Activated gamma-delta T cell (primary cell): ENCODE measurements at regions not wholly inside any gene's neighbourhood (a gene's known extent, or its start where the extent isn't known, plus 50 kb on each side); places are given as distances from the start of the nearest gene placed in this dataset.

Source experiments
- DNase-seq: peaks from one replicate; lab custom pipeline; 2025; lab: John Stamatoyannopoulos, UW

DNA sequence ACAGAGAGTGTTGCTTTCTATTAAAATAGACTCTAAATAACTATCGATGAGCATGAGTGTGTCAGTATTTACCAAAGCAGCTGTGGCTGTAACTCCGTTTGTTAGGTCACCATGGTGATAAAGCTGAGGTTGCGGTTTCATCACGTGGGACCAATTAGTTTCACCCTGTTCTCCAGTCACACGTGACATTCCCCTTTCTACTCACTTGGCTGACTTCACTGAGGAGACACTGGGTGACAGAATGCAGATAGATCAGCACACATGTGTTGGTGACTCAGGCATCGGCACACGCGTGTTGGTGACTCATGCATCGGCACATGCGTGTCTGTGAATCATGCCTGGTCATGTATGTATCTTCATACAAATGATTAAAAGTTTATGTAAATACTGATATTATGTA is 285.4 kb downstream of the THBS2 start:
- DNase-seq: no peak

DNA sequence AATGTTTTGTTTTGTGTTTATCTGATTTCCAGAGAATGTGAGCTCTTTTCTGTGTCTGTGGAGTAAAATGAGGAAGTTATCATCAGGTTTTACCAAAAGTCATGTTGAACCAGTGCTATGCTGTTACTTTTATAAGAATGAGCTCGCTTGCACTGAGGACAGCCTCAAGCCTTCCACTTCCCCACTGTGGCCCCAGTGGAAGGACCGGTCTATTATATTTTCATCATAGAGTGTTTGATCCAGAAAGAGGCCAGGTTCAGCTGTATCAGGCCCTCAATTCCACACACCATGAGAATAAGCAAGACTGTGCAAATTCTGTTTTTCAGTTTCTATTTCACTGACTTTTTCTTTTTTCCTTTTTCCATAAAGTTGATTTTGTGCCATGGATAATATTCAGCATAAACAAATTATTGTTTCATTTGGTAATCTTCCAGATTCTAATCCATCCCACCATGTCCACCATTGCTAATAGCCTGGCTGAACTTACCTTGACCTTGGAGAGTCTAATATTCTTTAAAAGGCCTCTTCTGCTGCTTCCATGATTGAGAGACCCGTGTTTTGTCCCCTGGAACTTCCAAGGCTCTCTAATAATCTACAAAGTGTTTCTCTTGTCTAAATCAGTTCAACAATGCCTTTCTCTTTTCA is 286.2 kb downstream of the THBS2 start:
- DNase-seq: no peak

DNA sequence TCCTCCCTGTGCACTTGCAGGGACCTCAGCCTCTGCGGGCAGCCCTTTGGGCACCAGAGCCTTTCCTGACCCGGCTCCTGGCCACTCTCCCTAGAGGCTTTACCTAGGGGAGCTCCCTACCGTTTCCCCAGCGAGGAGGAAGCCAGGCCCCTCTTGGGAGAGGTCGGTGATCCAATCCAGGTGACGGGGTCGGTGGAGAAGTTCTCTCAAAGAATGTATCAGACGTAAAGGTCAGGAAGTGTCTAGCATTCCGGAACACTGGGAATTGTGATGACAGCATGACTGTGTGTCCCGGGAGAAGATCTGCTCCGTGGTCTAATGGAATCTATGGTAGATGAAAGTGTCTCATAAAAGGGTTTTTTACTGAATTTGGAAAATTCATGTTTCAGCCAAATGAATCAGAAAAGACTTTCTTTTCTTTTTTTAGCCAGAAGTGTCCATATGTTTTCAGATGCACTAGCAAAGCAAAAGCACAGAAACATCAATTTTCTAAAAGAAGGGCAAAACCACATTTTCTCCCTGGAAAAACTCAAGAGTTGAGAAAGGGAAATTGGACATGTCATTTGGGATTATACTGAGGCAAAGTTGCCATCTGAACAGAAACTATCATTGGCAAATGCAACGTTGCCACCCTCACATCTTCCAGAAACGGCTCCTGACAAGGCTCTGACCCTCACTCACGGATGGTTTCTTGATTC is 289.4 kb downstream of the THBS2 start:
- DNase-seq: no peak

DNA sequence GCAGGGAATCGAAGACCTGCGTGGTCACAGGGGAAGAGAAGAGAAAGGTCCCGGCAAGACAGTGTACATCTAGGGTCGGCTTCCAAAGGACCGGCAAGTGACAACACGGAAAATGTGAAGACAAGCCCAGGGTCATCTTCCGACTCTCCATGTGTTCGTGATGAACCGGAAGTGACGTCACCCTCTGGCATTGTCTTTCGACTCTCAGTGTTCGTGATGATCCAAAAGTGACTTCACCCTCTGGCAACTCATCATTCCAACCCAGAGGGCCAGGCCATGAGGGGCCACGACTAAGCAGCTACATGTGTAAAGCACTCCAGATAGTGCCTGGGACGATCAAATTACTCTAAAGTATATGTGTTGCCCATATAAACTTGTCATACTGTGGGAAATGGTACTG is 290.8 kb downstream of the THBS2 start:
- DNase-seq: no peak

DNA sequence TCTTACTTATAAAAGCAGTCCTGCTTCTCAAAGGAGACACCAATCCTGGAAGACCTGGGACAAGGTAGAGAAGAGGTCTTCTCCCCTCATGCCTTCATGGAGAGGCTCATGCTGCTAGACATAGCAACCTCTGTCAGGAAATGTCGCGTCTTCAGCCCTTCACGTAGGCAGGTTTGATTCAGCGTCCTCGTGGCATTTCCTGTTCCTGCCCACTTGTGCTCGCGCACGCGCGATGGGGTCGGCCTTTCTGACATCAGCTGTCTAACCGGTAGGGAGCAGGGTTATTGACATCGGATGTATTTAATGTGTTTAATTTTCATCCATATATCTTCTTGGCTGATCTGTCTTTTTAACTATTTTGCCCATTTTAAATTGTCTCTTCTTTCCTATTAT is 292.4 kb downstream of the THBS2 start:
- DNase-seq: no peak

DNA sequence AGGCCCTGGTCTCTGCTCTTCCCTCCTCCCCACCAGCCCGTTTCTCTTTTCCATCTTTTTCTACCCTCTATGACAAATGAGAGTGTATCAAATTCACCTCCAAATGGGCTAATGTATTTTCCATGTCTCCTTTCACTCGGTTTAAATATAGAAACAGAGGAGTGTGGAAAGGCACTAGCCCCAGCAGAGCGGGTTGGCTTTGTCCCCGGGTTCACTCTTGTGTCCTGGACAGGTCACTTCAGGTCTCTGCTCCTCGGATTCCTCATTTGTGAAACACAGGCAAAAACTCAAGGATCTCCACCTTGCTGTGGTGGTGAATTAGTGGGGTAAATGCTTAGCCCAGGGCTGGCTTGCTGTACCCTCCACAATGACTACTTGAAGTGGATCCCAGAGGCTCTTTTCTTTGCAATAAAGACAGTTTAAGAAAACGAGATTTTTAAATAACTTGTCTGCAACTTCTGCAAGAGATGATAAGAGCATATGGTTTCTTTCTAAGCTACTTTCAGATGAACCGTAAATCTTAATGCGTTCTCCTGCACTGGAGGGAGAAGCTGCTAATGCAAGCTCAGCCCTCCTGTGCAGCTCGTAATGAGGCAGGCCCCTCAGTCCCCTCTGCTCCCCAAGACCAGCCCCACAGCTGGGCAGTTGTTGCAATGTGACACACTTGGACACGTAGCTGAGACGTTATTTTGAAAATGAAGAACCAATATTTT is 292.9 kb downstream of the THBS2 start:
- DNase-seq: no peak

DNA sequence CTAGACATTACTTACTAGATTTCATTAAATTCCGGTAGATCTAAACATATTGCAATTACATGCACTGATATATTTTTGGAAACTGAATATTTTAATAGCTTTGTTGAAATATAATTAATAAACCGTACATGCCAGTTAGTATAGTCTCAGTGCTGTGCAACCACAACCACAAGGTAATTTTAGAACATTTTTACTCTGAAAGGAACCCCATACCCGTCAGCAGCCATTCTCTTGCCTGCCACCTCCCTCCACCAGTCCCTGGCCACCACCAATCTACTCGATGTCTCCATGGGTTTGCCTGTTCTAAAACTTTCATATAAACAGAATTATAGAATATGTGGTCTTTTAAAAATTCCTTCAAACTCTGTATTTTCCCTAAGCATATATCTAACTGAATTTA is 293.9 kb downstream of the THBS2 start:
- no peak for DNase-seq

DNA sequence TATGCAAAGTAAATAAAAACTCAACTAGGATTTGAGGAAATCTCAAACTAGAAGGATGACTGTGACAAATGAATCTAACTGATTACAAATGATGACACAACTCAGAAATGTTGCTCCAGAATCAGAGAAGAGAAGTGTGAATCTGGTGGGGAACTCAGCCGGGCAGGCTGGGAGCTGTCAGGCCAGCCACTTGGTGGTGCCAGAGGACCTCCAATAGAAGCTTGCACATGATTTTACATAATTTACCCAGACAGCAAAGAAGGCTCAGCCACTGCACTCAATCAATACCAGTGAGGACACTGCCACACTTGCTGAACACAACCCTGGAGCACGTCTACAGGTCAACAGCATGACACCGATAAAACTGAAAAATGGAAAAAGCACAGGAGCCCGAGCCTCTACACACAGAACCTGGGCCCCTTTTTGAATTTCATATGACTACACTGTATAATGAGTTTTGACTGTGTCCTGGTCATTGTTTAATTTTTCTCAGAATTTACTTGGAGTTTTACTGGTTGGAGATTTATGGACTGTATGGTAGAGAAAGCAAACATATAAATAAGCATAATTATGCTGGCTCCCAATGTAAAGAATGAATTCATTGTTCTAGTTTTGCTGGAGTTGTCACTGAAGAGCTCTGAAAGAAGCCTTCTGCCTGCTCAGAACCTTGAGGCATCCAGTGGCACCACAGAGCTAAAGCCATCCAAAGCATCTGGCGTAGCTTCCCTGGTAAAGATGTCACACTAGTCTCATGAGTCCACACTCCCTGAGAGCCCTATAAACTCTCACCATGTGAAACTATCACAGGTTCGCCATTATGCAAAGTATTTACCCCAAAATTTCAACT is 296.5 kb downstream of the THBS2 start:
- no peak for DNase-seq

DNA sequence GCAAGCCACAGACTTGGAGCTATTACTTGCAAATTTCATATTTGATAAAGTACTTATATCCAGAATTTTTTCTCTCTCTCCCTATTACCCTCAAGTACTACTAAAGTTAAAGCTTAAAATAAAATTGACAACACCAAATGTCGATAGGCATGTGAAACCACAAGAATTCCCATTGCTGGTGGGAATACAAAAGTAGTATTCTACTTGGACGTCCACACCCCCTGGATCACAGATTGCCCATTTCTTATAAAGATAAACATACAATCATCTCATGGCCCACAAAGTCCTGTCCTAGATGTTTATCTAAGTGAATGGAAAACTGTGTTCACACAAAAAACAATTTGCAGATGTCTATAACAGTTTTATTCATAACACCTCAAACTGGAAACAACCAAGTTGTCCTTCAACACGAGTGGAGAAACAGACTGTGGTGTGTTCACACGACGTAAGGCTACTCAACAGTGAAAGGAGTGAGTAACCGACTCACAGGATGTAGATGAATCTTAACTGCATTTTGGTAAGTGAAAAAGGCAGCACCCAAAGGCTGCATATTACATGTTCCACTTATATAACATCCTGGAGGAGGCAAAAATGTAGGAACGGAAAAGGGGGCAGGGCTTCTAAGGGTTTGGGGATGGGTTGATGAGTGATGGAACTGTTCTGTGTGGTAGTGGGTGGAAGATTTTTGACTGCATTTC is 297.4 kb downstream of the THBS2 start:
- DNase-seq: no peak

DNA sequence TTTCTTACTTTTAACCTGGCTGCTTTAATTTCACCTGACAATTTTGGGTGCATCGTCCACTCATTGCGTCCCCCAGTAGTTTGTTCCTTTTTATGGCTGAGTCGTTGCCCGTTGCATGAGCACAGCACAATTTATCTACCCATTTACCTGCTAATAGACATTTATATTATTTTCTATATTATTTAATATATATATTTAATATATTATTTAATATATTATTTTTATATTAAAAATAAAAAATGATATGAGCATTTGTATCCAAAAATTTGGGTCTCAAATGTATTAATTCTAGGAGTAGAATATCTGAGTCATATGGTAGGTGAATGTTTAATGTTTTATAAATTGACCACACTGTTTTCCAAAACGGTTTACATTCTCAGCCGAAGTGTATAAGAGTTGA is 300.2 kb downstream of the THBS2 start:
- DNase-seq: no peak

DNA sequence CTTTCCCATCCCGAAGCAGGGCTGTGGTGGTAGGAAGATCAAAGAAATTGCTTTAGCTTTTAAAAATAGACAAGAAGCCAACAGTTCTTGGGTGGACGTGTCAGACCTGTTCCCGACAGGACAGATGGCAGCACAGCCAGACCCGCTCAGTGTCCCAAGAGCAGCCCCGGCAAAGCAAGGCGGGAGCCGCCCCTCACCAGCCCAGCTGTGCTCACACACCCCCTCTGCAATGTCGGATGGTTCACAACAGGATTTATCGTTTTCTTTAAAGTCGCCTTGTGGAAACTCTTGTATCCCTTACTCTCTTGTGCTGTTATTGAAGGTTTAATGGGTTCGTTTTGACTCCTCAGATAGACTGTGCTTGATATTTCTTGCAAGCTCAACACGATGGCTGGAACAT is 302.4 kb downstream of the THBS2 start:
- DNase-seq: no peak

DNA sequence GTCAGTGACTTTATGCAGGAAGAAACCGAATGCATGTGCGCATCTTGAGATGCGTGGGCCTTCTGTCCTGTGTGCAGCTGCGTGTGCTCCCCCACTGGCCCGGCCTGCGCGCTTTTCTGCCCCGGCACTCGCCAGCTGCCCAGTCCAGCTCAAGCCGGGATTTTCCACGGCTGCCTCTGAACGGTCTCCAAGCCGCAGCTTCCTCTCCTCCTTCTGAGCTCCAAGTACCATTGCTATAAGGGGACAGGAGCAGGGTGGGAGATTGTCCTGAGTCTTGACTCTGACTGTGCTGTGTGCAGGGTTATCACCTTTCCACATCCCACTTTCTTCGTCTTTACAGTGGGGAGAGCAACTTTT is 302.8 kb downstream of the THBS2 start:
- no peak for DNase-seq

DNA sequence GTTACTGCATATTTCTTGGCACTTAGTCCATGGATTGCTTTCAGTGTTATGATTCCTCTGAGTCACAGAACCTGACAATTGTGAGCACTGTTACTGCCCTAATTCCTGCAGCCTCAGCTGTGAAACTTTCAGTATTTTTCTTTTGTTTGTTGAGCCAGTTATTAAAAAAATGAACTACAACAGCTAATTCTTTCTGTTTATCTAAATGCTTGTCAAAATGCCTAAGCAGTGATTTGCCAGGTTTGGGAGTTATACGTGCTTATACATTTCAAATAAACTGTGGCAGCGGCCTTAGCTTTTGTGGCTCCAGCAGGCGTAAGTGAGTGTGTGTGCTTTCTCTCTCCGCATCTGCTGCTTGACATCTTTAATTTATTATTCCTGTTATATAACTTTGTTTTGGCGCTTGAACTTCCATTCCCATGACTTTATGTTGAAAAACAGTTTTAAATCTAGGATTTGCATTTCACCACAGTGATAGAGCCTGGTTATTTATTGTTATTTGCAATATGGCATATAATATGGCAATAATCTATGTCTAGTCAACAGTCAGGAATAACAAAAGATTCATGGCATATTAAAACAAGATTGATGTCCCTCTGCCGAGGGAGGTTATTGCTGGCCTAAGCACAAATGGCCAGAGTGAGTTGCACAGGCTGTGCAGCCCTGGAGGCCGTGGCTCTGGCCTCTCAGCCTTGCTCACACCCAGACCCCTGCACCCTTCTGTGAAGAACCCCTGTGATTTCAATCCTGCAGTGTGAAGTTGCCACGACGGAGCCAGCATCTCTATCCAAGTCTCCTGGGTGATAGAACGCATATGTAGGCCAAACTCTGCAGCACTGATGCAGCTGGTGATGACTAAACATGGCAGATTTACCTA is 303.4 kb downstream of the THBS2 start:
- no peak for DNase-seq

DNA sequence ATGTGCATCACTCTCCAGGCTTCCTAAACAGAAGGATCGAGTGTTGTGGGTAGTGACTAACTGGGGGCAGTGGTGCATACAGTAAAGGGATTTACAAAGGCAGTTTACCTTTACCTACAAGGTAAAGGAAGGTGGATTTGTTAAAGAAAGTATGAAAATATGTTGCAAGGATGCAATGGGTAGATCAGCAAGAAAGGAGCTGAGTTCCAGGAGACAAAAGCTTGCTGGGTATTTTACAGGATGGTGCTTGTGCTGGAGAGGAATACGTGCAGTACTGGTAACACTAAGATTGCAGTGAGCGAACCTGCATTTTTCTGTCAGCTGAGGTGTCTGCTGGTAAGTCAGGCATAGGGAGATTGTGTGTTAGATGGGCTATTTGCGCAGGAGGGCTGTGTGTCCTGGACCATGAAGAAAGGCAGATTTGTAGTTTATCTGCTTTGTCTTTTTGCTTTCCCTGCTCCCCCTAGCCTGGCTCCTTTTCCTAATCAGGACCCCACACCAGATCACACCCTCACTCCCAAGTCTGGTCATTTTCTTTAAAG is 304.6 kb downstream of the THBS2 start:
- no peak for DNase-seq

DNA sequence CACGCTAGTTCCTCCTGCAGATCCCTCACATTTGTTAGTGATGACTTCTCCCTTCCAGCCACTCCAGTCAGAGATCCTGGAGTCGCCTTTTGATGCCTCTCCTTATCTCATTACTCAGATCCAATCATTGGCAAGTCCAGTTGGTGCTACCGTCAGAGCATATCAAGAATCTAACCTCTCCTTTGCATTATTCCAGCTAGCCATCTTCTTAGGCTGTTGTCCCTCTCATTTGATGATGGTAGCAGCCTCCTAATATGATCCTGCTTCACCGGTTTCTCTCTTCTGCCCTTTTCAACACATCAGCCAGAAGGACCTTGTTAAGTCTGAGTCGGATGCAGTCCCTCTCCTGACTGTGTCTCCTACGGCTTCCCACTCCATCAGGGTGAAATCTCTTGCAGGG is 305.6 kb downstream of the THBS2 start:
- DNase-seq: no peak

DNA sequence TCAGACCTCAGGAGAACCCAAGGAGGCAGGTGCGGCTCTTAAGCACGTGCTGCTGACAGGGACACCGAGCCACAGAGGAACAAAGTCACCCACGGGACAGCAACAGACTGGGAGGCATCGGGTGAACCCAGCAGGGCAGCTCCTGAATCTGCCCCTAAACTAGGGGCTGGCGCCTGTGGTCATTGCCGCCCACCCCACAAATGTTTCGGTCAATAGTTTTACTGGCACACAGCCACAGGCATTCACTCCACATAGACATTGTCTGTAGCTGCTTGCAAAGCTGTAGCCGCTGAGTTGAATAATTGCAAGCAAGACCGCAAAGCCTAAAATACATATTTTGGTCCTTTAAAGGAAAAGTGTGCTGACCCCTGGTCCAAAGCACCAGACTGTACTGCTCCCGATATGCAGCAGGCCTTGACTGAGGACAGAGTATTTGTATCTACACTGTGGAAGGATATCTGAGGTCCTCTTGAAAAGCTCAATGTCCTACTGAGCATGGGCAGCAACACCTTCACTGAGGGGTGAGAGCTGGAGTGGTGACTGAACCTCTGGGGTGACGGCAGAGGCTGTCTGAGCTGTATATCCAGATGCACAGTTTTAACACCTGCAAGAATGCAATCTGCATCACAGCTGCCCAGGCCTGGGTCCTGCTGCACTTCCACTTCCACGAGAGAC is 310.3 kb downstream of the THBS2 start:
- DNase-seq: no peak

DNA sequence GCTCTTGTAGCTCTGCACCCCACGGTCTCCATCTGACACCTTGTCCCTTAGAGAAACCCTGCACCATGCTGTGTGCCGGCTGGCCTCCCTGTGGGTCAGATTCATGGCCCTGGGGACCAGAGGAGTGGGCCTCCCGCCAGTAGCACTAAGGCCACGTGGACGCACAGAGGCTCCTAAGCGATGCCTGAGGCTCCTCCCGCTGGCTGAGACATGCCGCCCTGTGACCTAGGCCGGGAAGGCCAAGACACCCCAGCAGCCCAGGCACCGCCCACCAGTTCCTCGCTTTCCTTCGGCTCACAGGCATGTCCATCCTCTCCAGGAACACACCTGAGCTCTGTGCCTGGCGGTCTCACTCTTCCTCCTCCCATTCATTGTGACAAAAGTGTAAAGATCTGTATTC is 311.0 kb downstream of the THBS2 start:
- DNase-seq: no peak

DNA sequence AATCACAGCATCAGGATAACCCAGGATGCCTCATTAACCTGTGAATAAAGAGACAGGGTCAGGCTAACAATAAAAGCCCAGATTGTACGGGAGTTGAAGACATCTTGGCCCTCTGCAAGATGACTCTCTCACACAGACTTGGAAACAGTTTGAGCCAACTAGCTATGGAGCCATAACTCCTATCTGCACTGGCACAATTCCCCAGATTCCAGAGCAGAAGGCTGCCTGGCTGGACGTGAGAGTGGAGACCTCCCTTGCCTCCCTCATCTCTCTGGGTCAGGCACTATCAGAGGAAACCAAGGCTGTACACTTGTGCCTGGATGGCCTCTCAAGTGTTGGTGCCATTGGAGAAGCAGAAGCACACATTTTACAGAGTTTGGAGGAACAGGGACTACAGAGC is 312.6 kb downstream of the THBS2 start:
- no peak for DNase-seq

DNA sequence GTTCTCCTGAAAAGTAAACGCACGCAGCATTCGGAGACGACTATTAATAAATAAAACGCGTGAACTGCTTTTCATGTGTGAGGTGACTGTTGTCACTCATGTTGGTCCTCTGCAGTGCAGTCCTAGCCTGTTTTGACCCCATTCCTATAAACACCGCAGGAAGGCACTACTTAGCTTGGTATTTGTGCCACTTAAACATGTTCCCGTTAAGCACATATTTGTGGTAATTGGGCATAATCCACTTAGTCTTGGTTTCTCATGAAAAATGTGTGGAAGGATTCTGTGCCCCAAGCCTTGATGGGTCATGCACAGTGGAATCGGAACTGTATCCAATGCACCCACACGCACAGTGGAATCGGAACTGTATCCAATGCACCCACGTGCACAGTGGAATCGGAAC is 313.9 kb downstream of the THBS2 start:
- DNase-seq: no peak

DNA sequence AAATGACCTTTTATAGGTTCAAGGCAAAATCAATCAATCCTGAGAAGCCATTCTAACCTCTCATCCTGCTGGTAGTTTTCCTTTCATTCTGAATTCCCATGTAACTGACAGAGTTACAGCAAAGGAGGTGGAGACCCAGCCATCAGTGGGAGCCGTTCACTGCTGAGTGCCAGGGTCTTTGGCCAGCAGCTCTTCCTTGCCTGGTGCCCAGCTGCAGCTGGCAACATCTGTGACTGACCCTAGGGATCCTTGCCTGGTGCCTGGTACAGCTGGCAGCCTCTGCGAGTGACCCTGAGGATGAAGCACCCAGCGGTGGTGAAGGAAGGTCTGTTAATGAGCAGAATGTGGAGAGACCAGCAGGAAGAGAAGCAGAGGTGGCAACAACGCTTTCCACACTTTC is 314.6 kb downstream of the THBS2 start:
- DNase-seq: no peak
